ENCODE measurements at regions not wholly inside any gene's neighbourhood (a gene's known extent, or its start where the extent isn't known, plus 50 kb on each side); places are given as distances from the start of the nearest gene placed in this dataset.

DNA sequence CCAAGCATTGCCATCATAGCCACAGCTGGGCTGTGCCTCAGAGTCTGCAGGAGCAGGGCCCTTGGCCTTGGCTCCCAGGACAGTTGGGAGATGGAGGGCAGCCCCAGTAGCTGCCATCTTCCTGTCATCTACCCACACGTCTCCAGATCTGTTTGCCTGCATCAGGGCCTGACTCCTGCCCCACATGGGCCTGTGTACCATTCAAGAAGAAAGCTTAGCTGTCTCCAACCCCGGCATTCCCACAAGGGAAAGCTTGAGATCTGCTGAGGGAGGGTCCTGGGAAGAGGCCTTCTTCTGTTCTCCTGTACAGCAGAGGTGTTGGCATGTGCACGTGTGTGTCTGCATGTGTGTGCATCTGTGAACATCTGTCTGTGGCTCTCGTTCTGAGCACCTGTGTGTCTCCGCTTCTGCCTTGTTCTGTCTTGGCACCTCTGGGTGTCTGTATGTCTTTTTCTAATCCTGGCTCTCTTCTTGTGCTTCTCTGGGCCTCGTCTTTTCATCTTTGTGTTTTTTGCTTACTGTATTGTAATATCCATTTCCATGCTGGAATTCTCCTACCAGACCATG, 122.2 kb downstream of the MRM1 start:
- peaks cover 35% of the 10 kb centered on the region for H3K4me1 Mint-ChIP-seq
- no peak for DNase-seq (ENCODE audit: low spot score)
- no peaks in the 10 kb centered on the region for H3K9me3 Mint-ChIP-seq
- H3K27ac Mint-ChIP-seq = no peak overlapping the region
- Histone ChIP-seq H3K9ac (no peak overlapping the region), H3F3A (ENCODE audit: low read depth) (peaks cover 32% of the 10 kb centered on the region), H3K4me2 (no peak overlapping the region), H3K9me3 (ENCODE audit: low read depth) (no peaks in the 10 kb centered on the region), H3K4me1 (peaks cover 44% of the 10 kb centered on the region), H2AFZ (replicated peaks) (no peak overlapping the region), H3K79me2 (ENCODE audit: low read depth) (no peaks in the 10 kb centered on the region), H3K27me3 (no peaks in the 10 kb centered on the region), H3K4me3 (no peak overlapping the region), H3K27ac (no peak overlapping the region), H4K20me1 (ENCODE audit: low read depth) (no peaks in the 10 kb centered on the region), H3K36me3 (no peaks in the 10 kb centered on the region)
- no peaks in the 10 kb centered on the region for H3K36me3 Mint-ChIP-seq
- TF ChIP-seq EZH2phosphoT487 (IDR thresholded peaks at IDR 0.05) = no peak
- no peak for TF ChIP-seq EZH2 (IDR thresholded peaks at IDR 0.05)
- TF ChIP-seq, protein P1, sequence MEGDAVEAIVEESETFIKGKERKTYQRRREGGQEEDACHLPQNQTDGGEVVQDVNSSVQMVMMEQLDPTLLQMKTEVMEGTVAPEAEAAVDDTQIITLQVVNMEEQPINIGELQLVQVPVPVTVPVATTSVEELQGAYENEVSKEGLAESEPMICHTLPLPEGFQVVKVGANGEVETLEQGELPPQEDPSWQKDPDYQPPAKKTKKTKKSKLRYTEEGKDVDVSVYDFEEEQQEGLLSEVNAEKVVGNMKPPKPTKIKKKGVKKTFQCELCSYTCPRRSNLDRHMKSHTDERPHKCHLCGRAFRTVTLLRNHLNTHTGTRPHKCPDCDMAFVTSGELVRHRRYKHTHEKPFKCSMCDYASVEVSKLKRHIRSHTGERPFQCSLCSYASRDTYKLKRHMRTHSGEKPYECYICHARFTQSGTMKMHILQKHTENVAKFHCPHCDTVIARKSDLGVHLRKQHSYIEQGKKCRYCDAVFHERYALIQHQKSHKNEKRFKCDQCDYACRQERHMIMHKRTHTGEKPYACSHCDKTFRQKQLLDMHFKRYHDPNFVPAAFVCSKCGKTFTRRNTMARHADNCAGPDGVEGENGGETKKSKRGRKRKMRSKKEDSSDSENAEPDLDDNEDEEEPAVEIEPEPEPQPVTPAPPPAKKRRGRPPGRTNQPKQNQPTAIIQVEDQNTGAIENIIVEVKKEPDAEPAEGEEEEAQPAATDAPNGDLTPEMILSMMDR (IDR thresholded peaks at IDR 0.05) = no peak
- peaks cover 8% of the 10 kb centered on the region for H3K27me3 Mint-ChIP-seq (ENCODE audit: insufficient read depth, low read depth)
- no peak overlapping the region for H3K4me3 Mint-ChIP-seq

DNA sequence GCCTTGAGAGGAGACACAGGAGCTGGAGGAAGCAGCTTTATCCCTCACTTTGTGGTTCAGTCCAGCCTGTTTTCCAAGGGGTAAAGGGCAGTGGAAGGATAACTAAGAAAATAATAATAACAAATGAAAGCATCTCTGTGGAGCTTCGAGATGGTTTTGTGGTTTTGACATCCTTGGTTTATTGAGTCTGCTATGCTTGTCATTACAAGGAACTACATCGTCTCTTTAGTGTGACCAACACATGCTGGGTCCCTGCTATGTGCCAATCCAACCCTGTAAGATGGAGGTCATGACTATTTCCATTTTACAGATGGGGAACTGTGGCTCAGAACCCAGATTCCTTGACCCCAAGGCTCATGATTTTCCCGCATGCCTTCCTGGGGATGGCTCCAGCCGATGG, 124.8 kb downstream of the MRM1 start:
- Histone ChIP-seq H3K4me3 (no peak overlapping the region), H2AFZ (replicated peaks) (no peak overlapping the region), H3K27ac (no peak overlapping the region), H3K9ac (no peak overlapping the region), H3K9me3 (ENCODE audit: low read depth) (no peaks in the 10 kb centered on the region), H3F3A (ENCODE audit: low read depth) (peaks cover 47% of the 10 kb centered on the region), H3K27me3 (no peaks in the 10 kb centered on the region), H4K20me1 (ENCODE audit: low read depth) (no peaks in the 10 kb centered on the region), H3K36me3 (no peaks in the 10 kb centered on the region), H3K4me2 (no peak overlapping the region), H3K79me2 (ENCODE audit: low read depth) (no peaks in the 10 kb centered on the region), H3K4me1 (peaks cover 60% of the 10 kb centered on the region)
- H3K4me1 Mint-ChIP-seq = peaks cover 45% of the 10 kb centered on the region
- no peak for TF ChIP-seq EZH2phosphoT487 (IDR thresholded peaks at IDR 0.05)
- no peak for TF ChIP-seq EZH2 (IDR thresholded peaks at IDR 0.05)
- no peaks in the 10 kb centered on the region for H3K9me3 Mint-ChIP-seq
- H3K27ac Mint-ChIP-seq = no peak overlapping the region
- no peak for DNase-seq (ENCODE audit: low spot score)
- H3K27me3 Mint-ChIP-seq (ENCODE audit: insufficient read depth, low read depth) = peaks cover 10% of the 10 kb centered on the region
- no peaks in the 10 kb centered on the region for H3K36me3 Mint-ChIP-seq
- H3K4me3 Mint-ChIP-seq = no peak overlapping the region

DNA sequence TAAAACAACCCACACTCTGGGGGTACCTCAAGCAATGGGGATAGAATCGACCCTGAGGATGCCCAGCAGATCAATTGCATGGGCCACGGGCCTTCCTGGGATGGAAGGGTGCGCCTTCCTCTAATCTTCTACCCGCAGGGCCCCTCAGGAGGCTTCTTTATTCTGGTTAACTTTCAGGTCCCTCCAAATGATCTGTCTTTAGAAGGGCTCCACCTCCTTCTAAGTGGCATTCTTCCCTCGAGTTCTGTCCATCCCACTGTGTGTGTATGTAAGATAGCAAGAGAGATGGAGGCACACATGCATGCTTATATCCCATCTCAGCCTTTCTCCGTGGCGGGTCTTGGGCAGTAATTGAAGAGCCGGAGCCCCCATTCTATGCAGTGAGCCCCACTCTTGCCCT, 125.7 kb downstream of the MRM1 start:
- Histone ChIP-seq H3K4me3 (no peak overlapping the region), H3K79me2 (ENCODE audit: low read depth) (no peaks in the 10 kb centered on the region), H3K4me1 (peaks cover 60% of the 10 kb centered on the region), H3K9ac (no peak overlapping the region), H3F3A (ENCODE audit: low read depth) (peaks cover 49% of the 10 kb centered on the region), H3K4me2 (no peak overlapping the region), H4K20me1 (ENCODE audit: low read depth) (no peaks in the 10 kb centered on the region), H3K36me3 (no peaks in the 10 kb centered on the region), H3K27me3 (no peaks in the 10 kb centered on the region), H3K9me3 (ENCODE audit: low read depth) (no peaks in the 10 kb centered on the region), H3K27ac (no peak overlapping the region), H2AFZ (replicated peaks) (no peak overlapping the region)
- peak overlapping the region; percentile 46 for H3K27ac Mint-ChIP-seq
- H3K27me3 Mint-ChIP-seq (ENCODE audit: insufficient read depth, low read depth) = peaks cover 17% of the 10 kb centered on the region
- H3K36me3 Mint-ChIP-seq = no peaks in the 10 kb centered on the region
- TF ChIP-seq EZH2phosphoT487 (IDR thresholded peaks at IDR 0.05) (no peak), EZH2 (IDR thresholded peaks at IDR 0.05) (no peak)
- TF ChIP-seq, protein P1 (IDR thresholded peaks at IDR 0.05) = no peak
- no peak overlapping the region for H3K4me3 Mint-ChIP-seq
- peaks cover 45% of the 10 kb centered on the region for H3K4me1 Mint-ChIP-seq
- no peak for DNase-seq (ENCODE audit: low spot score)
- no peaks in the 10 kb centered on the region for H3K9me3 Mint-ChIP-seq

DNA sequence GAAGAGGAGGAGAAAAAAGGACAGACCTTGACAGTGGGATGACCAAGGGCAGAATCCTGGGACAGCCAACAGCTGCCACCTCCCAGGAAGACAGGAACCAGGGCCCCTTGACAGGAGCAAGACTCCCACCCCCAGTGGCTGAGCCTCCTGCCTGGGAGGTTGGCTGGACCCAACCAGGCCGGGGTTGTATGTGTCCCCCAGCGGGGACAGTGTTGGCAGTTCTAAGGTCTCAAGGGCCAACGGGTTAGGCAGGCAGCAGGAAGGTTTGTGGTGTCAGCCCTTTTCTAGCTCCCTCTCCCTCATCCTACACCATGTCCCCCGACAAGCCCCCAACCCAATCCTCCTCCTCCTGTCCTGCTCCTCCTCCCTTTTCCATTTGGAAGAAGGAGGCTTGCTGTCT, 126.2 kb downstream of the MRM1 start:
- H3K36me3 Mint-ChIP-seq = no peaks in the 10 kb centered on the region
- peaks cover 48% of the 10 kb centered on the region for H3F3A ChIP-seq (ENCODE audit: low read depth)
- peak overlapping the region; percentile 46 for H3K27ac Mint-ChIP-seq
- H3K4me1 ChIP-seq = peaks cover 60% of the 10 kb centered on the region
- H3K4me3 ChIP-seq = no peak overlapping the region
- no peaks in the 10 kb centered on the region for H3K79me2 ChIP-seq (ENCODE audit: low read depth)
- DNase-seq (ENCODE audit: low spot score) = peak; percentile 16
- no peak overlapping the region for H3K9ac ChIP-seq
- TF ChIP-seq EZH2 (IDR thresholded peaks at IDR 0.05) = no peak
- TF ChIP-seq, protein P1 (IDR thresholded peaks at IDR 0.05) = no peak
- TF ChIP-seq EZH2phosphoT487 (IDR thresholded peaks at IDR 0.05) = no peak
- H3K27me3 ChIP-seq = no peaks in the 10 kb centered on the region
- H2AFZ ChIP-seq (replicated peaks) = peak overlapping the region; percentile 94
- H4K20me1 ChIP-seq (ENCODE audit: low read depth) = no peaks in the 10 kb centered on the region
- no peak overlapping the region for H3K27ac ChIP-seq
- H3K4me3 Mint-ChIP-seq = peak overlapping the region; percentile 18
- H3K4me2 ChIP-seq = peak overlapping the region; percentile 59
- H3K9me3 Mint-ChIP-seq = no peaks in the 10 kb centered on the region
- H3K36me3 ChIP-seq = no peaks in the 10 kb centered on the region
- peaks cover 47% of the 10 kb centered on the region for H3K4me1 Mint-ChIP-seq
- H3K27me3 Mint-ChIP-seq (ENCODE audit: insufficient read depth, low read depth) = peaks cover 17% of the 10 kb centered on the region
- no peaks in the 10 kb centered on the region for H3K9me3 ChIP-seq (ENCODE audit: low read depth)

Data from neural progenitor cell (in vitro differentiated cells).